ENCODE measurements at regions not wholly inside any gene's neighbourhood (a gene's known extent, or its start where the extent isn't known, plus 50 kb on each side); places are given as distances from the start of the nearest gene placed in this dataset.
"Not testable (repeated sequence)": the region's sequence is repeated elsewhere in the genome, so short reads cannot be mapped to it uniquely, and the experiment has no call there.

- DNase-seq: no peak
These were observed 103.9 kb upstream of the PMEPA1 start for GRCh38 chr20:57813509-57814269.

- DNase-seq: not testable (repeated sequence)
These were observed 102.8 kb upstream of the PMEPA1 start for GRCh38 chr20:57812632-57813031.

DNA sequence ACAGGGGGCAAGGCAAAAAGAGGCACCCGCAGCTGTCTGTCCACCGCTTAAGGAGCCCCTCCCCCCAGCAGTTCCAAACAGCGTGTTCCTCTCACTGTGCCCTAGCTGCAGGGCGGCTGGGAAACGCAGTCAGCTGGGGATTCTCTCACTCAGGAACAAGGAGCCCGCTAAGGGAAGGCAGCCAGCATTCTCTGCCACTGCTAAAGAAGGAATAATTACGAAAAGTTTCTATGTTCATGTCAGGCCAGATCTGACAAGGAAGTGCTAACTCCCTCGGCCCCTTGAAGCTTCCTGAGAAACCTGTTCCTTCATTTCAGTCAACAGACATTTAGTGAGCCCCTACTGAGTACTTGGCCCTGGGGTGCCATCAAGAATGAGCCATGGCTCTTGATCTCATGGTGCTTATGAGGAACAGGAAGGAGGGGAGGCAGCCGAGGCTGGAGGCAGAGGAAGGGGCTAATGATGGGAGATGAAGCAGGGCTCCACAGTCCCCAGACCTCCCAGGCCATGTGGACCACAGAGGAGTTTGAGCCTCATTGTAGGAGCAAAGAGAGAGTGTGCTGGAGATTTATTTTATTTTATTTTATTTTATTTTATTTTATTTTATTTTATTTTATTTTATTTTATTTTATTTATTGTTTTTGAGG, 101.7 kb upstream of the PMEPA1 start:
- no peak for DNase-seq

- no peak for DNase-seq
These were observed 100.9 kb upstream of the PMEPA1 start for GRCh38 chr20:57810511-57811373.

- DNase-seq: no peak
These were observed 99.9 kb upstream of the PMEPA1 start for GRCh38 chr20:57809661-57810172.

- DNase-seq: no peak
These were observed 99.3 kb upstream of the PMEPA1 start for GRCh38 chr20:57809149-57809548.

DNA sequence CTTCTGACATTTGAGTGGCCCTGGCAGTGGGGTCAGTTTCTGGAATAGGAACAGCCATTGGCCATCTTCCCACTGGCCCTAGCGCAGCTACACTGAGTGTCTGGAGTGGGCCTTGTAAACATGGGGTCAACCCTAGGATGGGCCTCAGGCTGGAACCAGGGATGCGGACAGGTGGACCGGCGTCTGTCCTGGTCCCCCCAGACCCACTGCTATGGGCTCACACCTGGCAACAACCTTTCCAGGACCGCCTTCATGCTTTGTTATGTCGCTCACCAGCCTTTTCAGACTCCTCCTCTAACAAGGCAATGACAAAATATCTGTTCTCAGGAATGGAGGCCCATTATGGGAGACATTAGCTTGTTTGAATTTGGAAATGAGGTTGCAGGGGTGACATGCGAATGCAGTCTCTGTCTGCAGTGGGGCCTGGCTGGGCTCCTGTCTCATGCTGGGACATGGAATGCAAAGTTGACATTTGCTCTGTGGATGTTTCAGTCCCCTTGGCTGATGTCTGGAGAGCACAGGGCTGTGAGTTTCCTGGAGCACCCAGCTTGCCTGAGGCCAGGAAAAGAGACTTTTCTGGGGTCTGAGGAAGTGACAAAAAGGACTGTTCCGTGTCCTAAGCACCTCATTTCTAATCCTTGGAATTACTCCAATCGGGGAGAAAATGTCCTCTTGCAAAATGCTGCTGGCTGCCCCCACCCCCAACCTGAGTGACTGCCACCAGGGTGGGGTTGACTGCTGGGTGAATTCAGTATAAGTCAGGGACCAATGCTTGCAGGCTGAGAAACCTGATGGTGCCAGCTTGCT, 98.7 kb upstream of the PMEPA1 start:
- DNase-seq: no peak

- DNase-seq: no peak
These were observed 97.8 kb upstream of the PMEPA1 start for GRCh38 chr20:57807401-57808263.

- no peak for DNase-seq
These were observed 97.2 kb upstream of the PMEPA1 start for GRCh38 chr20:57806975-57807374.

- no peak for DNase-seq
These were observed 96.7 kb upstream of the PMEPA1 start for GRCh38 chr20:57806476-57806875.

DNA sequence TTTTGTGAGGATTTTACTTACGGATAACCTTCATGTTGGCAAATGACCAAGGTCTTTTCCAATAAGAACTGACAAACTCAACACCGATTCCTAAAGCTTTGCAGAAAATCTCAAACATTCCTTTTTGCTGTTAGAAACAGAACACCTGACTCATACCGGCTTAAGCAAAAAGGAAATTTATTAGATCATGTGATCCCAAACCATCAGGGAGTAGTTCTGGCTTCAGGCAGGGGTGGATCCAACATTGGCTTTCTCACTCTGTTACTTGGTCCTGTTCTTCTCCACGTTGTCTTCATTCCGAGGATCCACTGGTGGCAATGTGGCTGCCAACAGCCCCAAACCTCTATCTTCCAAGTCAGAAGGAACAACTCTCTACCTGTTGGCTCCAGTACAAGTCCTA, 95.9 kb upstream of the PMEPA1 start:
- no peak for DNase-seq

GRCh38 chr20:57804470-57805250, 94.8 kb upstream of the PMEPA1 start:
- no peak for DNase-seq

DNA sequence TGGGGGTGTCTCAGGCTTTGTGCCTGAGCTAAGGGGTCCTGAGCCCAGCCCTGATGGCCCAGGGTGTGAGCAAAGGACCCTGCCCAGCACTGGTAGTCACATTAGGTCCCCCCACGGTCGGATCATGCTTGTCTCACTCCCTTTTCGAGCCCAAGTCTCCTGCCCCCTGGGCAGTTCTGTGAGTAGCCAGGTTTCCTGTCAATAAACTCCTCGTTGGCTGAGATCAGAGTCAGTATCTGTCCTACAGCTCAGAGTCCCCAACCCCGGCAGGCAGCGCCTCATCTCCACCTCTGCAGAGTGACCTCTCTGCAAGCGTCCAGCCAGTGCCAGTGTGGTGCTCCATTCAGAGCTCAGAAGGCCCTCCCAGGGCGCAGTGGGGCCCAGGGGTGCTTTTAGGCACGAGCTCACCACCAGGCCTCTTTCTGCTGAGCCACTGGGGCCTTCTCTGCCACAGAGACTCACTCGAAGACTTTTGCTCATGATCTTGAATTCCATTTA, 93.7 kb upstream of the PMEPA1 start:
- no peak for DNase-seq

- no peak for DNase-seq
These were observed 93.1 kb upstream of the PMEPA1 start for GRCh38 chr20:57802765-57803507.

DNA sequence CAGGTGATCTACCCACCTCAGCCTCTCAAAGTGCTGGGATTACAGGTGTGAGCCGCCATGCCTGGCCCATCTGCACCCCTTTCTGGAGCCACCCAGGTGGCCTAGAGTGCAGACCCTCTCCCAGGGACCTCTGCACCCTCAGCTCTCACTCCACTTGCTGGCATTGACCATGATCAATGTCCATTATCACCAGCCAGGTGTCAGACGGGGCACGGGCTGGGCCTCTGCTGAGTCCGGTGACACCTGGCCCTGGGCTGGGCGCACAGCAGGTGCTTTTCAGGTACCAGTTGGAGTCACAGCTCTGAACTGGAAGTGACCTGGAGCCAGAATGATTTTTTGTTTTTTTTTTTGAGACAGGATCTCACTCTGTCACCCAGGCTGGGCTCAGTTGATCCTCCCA, 91.8 kb upstream of the PMEPA1 start:
- DNase-seq: no peak

DNA sequence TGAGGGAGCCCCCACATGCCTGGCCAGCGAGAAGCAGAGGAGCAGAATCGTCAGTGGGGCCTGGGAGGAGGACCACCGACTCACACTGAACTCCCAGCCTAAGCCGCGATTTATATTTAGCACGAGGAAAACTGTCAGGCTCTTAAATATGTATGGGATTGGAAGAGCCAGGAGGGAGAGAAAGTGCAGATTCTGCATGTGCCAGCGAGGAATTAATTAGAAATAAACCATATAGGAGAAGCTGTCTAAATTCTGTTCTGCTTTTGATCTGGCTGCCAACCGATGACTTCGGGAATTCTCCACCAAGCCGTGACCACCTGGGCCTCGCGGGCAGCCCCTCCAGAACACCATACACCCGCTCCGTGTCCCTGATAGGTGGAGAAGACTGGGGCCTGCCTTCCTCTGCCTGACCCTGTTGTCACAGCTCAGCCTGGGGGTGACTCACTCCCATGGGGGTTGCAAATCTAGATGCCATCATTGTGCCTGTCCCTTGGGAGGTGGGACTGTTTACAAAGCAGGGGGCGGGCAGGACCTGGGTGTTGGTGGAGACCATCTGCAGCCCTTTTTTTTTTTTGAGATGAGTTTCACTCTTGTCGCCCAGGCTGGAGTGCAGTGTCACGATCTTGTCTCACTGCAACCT, 91.1 kb upstream of the PMEPA1 start:
- DNase-seq: no peak

- no peak for DNase-seq
These were observed 87.6 kb upstream of the PMEPA1 start for GRCh38 chr20:57797401-57797800.

DNA sequence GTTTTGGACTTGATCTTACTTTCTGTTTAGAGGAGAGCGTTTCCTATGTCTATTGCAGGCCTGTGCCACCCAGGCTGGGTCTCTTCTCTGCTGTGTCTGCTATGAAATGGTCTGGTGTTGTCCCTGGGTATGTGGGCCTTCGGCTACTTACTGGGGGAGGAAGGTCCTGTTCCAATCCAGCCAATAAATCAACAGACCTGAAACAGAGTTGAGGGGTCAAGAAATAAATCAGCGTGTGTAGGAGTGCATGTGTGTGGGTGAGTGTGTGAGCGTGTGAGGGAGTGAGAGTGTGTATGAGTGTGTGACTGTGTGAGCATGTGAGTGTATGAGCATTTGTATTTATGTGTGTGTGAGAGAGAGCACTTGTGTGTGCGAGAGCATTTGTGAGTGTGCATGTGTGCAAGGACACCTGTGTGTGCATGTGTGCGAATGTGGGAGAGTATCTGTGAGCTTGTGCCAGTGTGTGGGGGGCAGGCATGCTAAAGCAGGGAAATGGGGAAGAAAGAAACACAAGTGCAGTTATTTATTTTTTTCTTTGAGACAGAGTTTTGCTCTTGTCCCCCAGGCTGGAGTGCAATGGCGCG, 86.3 kb upstream of the PMEPA1 start:
- DNase-seq: no peak

GRCh38 chr20:57795342-57795697, 85.5 kb upstream of the PMEPA1 start:
- no peak for DNase-seq

All from activated naive CD4-positive, alpha-beta T cell treated with Interleukin-2 at 50 U/mL for 16 hours (primary cell).